Astrocyte of the hippocampus (primary cell): ENCODE measurements at regions not wholly inside any gene's neighbourhood (a gene's known extent, or its start where the extent isn't known, plus 50 kb on each side); places are given as distances from the start of the nearest gene placed in this dataset.
A peak's percentile ranks its signal among the peaks of the same experiment; 100 is the strongest.
"Not testable (repeated sequence)": the region's sequence is repeated elsewhere in the genome, so short reads cannot be mapped to it uniquely, and the experiment has no call there.

Experiments used
- DNase-seq: peaks from one replicate; pipeline ENCODE4 v3.0.0; 2011; ENCODE audit warnings: low read depth, low spot score

DNA sequence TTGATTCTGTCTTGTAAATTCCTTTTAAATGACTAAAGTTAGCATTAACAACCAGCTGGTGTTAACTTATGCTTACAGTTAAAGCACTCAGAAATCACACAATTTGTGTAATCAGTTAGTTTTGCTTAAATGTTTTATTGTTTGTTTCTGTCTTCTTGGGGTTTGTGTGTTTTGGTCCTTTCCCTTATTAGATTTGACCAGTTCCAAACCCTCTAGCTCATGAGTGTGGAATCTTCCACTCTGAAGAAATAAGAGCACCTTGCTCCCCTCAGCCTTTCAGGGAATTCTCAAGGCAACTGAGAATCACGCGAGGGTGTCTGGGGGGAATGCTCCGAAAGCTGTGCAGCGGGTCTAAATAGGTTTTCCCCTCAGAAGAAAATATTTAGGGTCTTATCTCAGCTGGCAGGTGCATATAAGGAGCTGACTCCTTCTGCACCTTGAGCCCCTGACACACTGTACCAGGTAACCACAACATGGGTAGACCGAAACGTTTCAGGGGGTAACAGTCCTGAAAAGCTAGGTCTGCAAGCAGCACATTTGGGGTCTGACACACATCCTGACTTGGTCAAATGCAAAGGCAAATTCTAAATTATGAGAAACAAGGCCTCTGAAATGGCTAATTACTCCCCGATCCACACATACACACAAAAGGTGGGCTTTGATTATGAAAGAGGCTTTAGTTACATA, 188.1 kb upstream of the ETV3 start:
- DNase-seq: no peak

DNA sequence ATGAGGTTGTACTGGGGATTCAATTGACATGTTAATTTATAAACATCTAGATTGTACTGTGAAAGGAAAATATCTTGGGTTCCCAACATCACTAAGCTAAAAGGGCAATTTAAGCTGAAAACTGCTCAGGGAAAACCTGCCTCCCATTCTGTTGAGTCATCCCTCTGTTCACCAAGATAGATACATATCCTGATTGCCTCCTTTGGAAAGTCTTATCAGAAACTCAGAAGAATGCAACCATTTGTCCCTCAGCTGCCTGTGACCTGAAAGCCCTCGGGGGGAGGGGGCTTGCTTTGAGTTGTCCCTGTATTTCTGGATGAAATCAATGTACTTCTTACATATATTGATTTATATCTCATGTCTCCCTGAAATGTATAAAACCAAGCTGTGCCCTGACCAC, 187.0 kb upstream of the ETV3 start:
- no peak for DNase-seq

DNA sequence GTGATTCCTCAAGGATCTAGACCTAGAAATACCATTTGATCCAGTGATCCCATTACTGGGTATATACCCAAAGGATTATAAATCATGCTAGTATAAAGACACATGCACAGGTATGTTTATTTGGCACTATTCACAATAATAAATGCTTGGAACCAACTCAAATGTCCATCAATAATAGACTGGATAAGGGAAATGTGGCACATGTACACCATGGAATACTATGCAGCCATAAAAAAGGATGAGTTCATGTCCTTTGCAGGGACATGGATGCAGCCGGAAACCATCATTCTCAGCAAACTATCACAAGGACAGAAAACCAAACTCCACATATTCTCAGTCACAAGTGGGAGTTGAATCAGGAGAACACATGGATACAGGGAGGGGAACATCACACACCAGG, 183.8 kb upstream of the ETV3 start:
- not testable (repeated sequence) for DNase-seq

DNA sequence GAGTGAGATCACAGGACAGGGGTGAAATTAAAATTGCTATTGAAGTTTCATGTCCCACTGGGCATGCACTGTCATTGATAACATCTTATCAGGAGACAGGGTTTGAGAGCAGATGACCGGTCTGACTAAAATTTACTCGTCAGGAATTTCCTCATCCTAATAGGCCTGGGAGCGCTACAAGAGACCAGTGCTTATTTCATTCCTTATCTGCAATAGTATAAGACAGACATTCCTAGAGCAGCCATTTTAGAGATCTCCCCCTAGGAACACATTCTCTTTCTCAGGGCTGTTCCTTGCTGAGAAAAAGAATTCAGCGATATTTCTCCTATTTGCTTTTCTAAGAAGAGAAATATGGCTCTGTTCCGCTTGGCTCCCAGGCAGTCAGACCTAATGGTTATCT, 181.4 kb upstream of the ETV3 start:
- no peak for DNase-seq

GRCh38 chr1:157317229-157317628, 179.0 kb upstream of the ETV3 start:
- DNase-seq: not testable (repeated sequence)

DNA sequence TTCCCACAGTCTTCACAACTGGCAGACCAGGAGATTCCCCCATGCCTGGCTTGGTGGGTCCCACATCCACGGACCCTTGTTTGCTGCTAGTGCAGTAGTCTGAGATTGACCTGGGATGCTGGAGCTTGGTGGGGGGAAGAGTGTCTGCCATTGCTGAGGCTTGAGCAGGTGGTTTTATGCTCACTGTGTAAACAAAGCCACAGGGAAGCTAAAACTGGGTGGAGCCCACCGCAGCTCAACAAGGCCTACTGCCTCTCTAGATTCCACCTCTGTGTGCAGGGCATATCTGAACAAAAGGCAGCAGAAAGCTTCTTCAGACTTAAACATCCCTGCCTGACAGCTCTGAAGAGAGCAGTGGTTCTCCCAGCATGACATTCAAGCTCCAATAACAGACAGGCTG, 177.3 kb upstream of the ETV3 start:
- no peak for DNase-seq

DNA sequence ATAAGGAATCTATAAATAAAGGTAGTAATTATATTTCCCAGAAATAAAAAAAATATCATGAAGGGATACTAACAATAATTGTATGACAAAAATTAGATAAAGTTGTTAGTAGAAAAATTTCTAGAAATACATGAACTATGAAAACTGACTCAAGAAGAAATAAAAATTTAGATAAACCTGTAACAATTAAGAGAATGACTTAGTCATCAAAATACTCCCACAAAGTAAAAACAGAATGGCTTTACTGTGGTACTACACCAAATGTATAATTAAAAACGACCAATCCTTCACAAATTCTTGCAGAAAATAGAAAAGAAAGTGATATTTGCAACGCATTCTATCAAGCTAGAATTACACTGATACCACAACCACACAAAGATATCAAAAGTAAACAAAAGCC, 176.2 kb upstream of the ETV3 start:
- DNase-seq: no peak

DNA sequence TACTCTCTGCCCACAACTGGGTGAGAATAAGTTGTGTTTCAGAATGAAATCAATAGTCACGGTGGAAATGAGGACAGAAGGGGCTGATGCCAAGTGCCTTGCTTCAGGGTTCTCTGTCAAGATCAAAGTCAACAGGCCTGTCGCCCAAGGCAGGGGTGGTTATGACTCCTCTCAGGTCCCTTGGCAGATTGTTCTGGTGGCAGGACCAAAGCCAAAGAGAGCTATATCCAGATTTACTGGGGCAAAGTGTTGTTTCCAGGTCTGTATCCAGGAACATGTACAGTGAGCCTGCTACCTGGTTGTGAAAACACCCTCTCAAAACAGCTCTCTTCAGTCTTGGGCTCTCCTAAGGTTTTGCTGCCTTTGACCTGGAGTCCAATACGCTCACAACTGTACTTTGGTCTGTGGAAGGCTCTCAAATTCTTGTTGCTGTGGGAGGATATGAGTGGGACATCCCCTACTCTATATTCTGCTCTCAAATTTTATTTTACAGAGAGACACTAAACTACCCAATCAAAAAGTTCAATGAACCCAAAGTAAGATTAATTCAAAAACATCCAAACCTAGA, 175.1 kb upstream of the ETV3 start:
- no peak for DNase-seq

GRCh38 chr1:157312082-157312812, 174.1 kb upstream of the ETV3 start:
- DNase-seq: no peak

DNA sequence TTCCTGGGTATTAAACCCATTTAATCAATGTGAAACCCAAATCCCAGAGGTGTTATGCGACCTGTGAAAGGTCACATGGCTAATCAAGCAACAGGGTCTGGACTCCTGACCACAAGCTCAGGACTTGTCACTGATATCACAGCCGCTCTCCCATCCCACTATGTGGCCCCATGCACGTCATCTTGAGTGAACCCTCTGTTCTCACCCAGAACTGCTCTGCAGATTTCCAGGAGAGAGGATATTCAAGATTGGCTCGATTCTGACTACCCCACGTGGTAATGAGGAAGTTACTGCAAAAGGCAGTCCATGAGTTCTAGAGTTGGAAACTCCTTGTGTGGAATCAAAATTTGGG, 173.5 kb upstream of the ETV3 start:
- no peak for DNase-seq

GRCh38 chr1:157310805-157311729, 172.9 kb upstream of the ETV3 start:
- DNase-seq: peak; percentile 5

DNA sequence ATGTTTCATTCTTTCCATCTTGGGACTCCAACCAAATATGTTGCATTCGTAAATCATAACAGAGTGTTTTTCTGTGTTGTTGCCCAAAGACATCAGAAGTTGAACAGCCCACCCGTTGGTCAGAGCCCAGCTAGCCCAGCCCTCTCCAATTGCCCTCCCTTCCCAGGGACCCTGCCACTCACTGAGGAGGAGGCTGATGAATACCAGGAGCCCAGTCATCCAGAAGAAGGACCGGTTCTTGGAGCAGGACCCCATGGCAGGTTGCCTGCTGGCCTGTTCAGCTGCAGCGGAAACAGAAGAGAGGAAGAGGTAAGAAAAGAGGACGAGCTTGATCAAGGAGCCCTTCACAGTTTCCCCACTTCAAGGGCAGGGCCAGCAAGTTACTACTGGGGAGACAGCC, 172.2 kb upstream of the ETV3 start:
- DNase-seq: peak; percentile 47

GRCh38 chr1:157307491-157307890, 169.3 kb upstream of the ETV3 start:
- DNase-seq: no peak

GRCh38 chr1:157306896-157307295, 168.7 kb upstream of the ETV3 start:
- DNase-seq: no peak

- no peak for DNase-seq
These were observed 166.1 kb upstream of the ETV3 start for GRCh38 chr1:157304271-157304670.

GRCh38 chr1:157302724-157303123, 164.5 kb upstream of the ETV3 start:
- no peak for DNase-seq

GRCh38 chr1:157302199-157302497, 164.0 kb upstream of the ETV3 start:
- DNase-seq: no peak

- DNase-seq: no peak
These were observed 163.4 kb upstream of the ETV3 start for GRCh38 chr1:157301477-157302198.

DNA sequence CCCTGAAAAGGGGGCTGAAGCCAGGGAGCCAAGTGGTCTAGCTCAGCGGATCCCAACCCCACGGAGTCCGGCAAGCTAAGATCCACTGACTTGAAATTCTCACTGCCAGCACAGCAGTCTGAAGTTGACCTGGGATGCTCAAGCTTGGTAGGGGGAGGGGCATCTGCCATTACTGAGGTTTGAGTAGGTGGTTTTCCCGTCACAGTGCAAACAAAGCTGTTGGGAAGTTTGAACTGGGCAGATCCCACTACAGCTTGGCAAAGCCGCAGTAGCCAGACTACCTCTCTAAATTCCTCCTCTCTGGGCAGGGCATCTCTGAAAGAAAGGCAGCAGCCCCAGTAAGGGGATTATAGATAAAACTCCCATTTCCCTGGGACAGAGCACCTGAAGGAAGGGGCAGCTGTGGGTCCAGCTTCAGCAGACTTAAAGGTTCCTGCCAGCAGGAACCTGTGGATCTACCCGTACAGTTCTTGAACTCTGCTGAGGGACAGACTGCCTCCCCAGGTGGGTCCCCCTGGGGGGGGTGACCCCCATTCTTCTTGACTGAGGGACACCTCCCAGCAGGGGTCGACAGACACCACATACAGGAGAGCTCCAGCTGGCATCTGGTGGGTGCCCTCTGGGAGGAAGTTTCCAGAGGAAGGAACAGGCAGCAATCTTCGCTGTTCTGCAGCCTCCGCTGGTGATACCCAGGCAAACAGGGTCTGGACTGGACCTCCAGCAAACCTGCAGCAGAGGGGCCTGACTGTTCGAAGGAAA, 156.4 kb upstream of the ETV3 start:
- not testable (repeated sequence) for DNase-seq

DNA sequence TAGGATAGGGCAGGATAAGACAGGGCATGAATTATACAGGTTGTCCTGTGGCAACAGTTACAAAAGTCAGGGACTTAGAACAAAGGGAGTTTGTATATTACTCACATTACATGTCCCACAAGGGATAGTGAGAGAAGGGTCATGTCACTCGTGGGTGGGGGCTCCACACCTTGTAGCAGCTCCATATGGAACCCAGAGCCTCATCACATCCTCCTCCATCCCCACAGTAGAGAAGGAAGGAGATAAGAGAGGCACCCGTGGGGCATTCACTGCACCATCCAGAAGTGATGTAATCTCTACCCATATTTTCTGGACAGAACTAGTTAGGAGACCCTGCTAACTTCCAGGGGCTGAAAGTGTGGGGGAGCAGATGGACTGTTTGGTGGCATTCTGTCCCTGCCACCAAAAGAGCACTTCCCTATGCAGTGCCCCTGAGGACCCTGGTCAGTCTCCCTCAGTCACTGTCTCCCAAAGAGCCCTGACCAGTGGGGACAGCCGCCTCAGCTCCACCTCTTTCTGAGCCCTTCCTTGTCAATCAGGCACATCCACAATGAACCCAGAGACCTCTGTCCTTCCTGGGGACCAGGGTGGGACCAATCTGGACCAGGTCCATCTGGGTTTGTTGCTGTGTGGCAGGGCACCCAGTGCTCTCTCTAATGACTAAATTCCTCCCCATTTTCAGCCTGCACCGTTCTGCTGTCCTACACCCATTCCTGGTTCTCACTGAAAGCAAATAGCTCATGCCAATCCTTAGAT, 154.8 kb upstream of the ETV3 start:
- DNase-seq: no peak
